Activated CD4-positive, alpha-beta T cell treated with anti-CD3 and anti-CD28 coated beads, Interleukin-2, amount 10 ng/mL, durations not matched to agents 24 days and 14 days (primary cell): ENCODE measurements at regions not wholly inside any gene's neighbourhood (a gene's known extent, or its start where the extent isn't known, plus 50 kb on each side); places are given as distances from the start of the nearest gene placed in this dataset.

Experiments
- DNase-seq: peaks from one replicate; pipeline ENCODE4 v3.0.0; 2022
- H3K27ac Mint-ChIP-seq: one replicate; pipeline ENCODE4 v1.8.0; 2022; ENCODE audit warnings: mild to moderate bottlenecking, mixed read lengths
- H3K27me3 Mint-ChIP-seq: one replicate; pipeline ENCODE4 v1.8.0; 2022; ENCODE audit warnings: mixed read lengths
- H3K36me3 Mint-ChIP-seq: one replicate; pipeline ENCODE4 v1.8.0; 2022; ENCODE audit warnings: low read depth, mild to moderate bottlenecking, mixed read lengths
- H3K4me1 Mint-ChIP-seq: one replicate; pipeline ENCODE4 v1.8.0; 2021; ENCODE audit warnings: mixed read lengths
- H3K4me3 Mint-ChIP-seq: one replicate; pipeline ENCODE4 v1.8.0; 2022; ENCODE audit warnings: mild to moderate bottlenecking, moderate library complexity, mixed read lengths
- H3K9me3 Mint-ChIP-seq: one replicate; pipeline ENCODE4 v1.8.0; 2021; ENCODE audit warnings: mixed read lengths
- intact Hi-C: fragments of 100-400 bp; cut with micrococcal nuclease; formaldehyde crosslinking; loops from one replicate; pipeline ENCODE4 v1.15.1; 2023

DNA sequence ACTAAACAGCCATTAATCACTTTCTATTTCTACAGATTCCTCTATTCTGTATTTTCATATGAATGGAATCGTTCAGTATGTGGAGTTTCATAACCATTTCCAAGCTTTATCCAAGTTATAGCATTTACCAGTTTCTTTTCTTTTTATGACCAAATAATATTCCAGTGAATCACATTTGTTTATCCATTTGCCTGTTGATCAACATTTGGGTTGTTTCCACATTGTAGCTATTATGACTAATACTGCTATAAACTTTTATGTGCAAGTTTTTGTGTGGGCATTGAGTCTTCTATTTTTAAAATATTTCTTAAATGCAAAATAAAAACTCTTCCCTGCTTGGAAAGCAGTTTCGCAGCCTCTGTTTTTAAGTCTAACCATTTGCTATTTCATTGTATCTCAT is 336.4 kb upstream of the OPRM1 start:
- DNase-seq = no peak
- intact Hi-C loops = no loop called here
- Mint-ChIP-seq H3K4me3 (no peak overlapping the region), H3K27ac (no peak overlapping the region), H3K36me3 (no peaks in the 10 kb centered on the region), H3K27me3 (no peaks in the 10 kb centered on the region), H3K9me3 (no peaks in the 10 kb centered on the region), H3K4me1 (no peaks in the 10 kb centered on the region)

DNA sequence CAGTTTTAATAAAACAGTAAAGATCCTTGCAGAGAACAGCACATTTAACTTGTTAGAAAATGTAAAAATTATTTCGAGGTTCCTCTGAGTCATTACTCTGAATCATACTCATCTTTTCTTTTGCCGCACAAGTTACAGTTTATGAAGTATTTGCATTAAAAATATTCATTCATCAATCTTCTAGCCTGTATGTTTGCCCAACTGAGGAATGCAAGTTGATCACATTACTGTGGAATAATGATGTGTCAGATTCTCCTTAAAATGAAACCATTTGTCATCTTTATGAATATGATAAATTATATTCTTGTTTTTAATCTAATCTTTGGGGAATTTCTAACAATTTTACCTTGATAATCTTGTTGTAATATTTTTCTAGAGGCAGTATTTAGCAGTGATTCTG is 340.4 kb upstream of the OPRM1 start:
- Mint-ChIP-seq H3K4me3 (no peak overlapping the region), H3K4me1 (no peaks in the 10 kb centered on the region), H3K9me3 (no peaks in the 10 kb centered on the region), H3K36me3 (no peaks in the 10 kb centered on the region), H3K27me3 (no peaks in the 10 kb centered on the region), H3K27ac (no peak overlapping the region)
- no peak for DNase-seq
- intact Hi-C loops = no loop called here

DNA sequence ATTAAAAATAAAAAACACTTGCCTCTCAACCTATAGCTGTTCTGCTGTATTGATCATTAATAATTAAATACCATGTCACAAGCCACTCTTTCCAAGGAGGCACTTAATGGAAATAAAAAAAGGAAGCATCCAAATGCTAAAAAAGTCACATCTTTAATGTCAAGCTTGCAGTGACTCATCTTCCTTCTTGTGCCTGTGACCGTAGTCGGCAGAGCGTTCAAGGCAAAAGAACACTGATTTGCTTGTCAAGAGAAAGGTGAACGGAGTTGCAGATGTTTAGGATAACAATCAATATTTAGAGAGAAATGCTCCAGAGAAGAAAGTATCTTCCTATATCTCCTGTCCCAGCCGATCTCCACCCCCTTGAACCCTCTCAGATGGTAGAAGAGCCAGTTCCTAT is 341.0 kb upstream of the OPRM1 start:
- Mint-ChIP-seq H3K4me3 (no peak overlapping the region), H3K9me3 (no peaks in the 10 kb centered on the region), H3K27me3 (no peaks in the 10 kb centered on the region), H3K36me3 (no peaks in the 10 kb centered on the region), H3K27ac (no peak overlapping the region), H3K4me1 (no peaks in the 10 kb centered on the region)
- DNase-seq = no peak
- intact Hi-C loops = no loop called here

DNA sequence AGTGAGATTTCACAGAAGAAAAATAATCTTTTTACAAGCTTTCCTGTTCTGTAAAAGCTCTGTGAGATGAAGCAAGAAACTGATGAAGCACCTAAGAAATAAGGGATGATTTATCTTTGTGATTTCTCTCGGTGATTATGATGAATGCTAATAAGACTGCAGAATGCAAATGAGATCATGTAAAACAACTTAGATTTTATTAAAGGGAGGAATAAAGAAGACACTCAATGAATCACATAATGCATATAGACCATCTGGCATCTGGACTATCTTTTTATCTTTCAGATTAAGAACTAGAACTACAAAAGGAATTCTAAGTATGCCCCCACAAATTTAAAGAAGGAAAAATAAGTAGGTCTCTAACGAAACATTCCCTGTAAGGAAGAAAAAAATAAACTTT is 361.5 kb upstream of the OPRM1 start:
- no peak for DNase-seq
- no peak overlapping the region for H3K27ac Mint-ChIP-seq
- intact Hi-C loops = no loop called here
- H3K27me3 Mint-ChIP-seq = no peaks in the 10 kb centered on the region
- H3K9me3 Mint-ChIP-seq = peaks cover 3% of the 10 kb centered on the region
- H3K4me3 Mint-ChIP-seq = no peak overlapping the region
- H3K4me1 Mint-ChIP-seq = no peaks in the 10 kb centered on the region
- H3K36me3 Mint-ChIP-seq = no peaks in the 10 kb centered on the region

DNA sequence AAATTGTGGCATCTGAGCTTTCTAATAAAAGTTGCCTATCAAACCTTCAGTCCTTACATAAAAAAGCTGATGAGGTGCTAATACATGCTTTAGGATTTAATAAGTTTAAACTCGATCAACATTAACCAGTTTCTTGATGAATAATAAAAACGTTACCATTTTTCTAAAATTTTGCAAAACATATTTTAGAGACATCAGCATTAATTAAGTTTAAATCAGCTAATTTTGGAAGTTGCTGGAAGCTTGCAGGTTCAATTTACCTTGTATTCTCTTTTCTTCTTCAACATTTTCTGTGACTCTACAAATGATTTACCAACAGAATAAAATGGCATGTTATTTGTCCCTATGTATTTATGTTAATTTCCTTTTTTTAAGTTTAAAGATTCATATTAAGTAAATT is 365.3 kb upstream of the OPRM1 start:
- DNase-seq = no peak
- Mint-ChIP-seq H3K27me3 (no peaks in the 10 kb centered on the region), H3K4me1 (no peaks in the 10 kb centered on the region), H3K9me3 (no peaks in the 10 kb centered on the region), H3K27ac (no peak overlapping the region), H3K4me3 (no peak overlapping the region), H3K36me3 (no peaks in the 10 kb centered on the region)
- intact Hi-C loops = no loop called here

DNA sequence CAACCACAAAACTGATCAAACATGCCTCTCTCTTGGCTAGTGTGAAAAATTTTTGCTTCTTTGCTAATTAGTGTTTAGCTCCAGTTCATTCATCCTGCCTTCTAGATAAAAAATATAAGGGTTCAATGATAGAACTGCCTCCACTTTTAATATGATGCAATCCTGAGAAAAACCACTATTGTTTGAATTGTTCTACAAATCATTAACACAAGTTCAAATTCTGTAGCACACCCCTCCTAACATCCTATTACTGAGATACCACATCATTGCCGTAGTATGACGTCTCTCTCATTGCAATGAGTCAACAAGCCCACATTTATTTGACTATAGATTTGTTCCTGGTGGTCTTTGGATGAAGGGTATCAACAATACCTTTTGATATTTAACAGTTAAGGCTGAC is 365.8 kb upstream of the OPRM1 start:
- H3K4me3 Mint-ChIP-seq = no peak overlapping the region
- no peaks in the 10 kb centered on the region for H3K4me1 Mint-ChIP-seq
- intact Hi-C loops = no loop called here
- no peaks in the 10 kb centered on the region for H3K27me3 Mint-ChIP-seq
- no peak for DNase-seq
- no peaks in the 10 kb centered on the region for H3K9me3 Mint-ChIP-seq
- no peak overlapping the region for H3K27ac Mint-ChIP-seq
- no peaks in the 10 kb centered on the region for H3K36me3 Mint-ChIP-seq

DNA sequence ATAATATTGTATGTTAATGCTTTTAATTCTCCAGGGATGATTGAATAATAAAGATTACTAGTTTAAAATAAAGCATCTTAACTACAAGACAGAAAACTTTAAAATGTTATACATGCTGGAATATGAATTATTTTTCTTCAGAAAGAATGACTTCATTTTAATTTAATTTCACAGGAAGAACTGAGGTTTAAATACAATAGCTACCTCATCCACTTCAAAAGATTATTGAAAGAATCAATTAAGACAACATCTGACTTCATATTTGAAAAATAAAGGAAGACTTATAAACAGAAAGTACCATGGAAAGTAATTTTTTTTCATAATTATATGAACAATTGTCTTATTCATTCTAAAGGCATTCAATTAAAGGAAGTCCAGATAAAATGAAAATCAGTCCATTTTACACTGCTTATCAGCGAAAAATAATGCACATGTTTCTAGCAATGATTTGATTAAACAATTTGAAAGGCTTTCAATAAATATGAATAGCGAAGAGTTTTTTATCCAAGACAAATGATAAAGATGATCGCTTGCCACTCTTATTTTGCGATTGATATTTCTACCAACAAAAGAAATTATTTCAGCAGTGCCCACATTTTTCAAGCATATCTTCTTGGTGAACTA is 368.5 kb upstream of the OPRM1 start:
- H3K4me3 Mint-ChIP-seq = no peak overlapping the region
- DNase-seq = no peak
- H3K9me3 Mint-ChIP-seq = no peaks in the 10 kb centered on the region
- intact Hi-C loops = no loop called here
- H3K27ac Mint-ChIP-seq = no peak overlapping the region
- H3K4me1 Mint-ChIP-seq = no peaks in the 10 kb centered on the region
- no peaks in the 10 kb centered on the region for H3K36me3 Mint-ChIP-seq
- no peaks in the 10 kb centered on the region for H3K27me3 Mint-ChIP-seq

DNA sequence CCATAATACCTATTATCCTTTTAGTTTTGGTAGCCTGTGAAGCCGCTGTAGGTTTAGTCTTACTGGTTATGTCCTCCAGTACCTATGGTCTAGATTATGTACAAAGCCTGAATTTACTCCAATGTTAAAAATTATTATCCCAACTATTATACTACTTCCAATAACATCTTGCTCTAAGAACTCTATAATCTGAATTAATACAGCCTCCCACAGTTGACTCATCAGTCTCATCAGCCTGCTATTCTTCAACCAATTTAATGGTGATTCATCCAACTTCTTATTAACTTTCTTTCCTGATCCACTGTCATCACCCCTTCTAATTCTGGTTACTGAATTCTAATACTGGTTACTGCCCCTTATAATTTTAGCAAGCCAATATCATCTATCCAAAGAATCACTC is 370.3 kb upstream of the OPRM1 start:
- DNase-seq = no peak
- intact Hi-C loops = no loop called here
- no peaks in the 10 kb centered on the region for H3K27me3 Mint-ChIP-seq
- H3K9me3 Mint-ChIP-seq = no peaks in the 10 kb centered on the region
- H3K4me3 Mint-ChIP-seq = no peak overlapping the region
- H3K36me3 Mint-ChIP-seq = no peaks in the 10 kb centered on the region
- no peaks in the 10 kb centered on the region for H3K4me1 Mint-ChIP-seq
- no peak overlapping the region for H3K27ac Mint-ChIP-seq

DNA sequence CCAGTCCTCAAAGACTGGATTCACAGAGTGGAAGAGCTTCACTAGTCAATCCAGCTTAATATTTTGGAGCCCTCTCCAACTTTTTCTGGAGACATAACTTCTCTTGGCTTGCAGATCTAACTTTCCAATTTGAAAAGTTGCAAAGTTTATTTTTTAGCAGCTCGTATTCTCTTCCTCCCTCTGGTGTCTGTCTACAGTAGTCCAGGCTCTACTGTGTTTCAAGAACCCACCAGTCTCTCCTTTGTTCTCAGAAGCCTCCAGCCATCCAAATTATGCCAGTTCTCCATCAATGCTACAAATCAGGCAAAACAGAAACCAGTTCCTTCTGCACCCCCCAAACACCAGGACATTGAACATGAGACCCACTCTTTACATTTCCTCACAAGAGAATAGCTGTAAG is 376.1 kb upstream of the OPRM1 start:
- H3K27me3 Mint-ChIP-seq = no peaks in the 10 kb centered on the region
- H3K4me3 Mint-ChIP-seq = no peak overlapping the region
- no peak for DNase-seq
- no peaks in the 10 kb centered on the region for H3K9me3 Mint-ChIP-seq
- intact Hi-C loops = no loop called here
- no peaks in the 10 kb centered on the region for H3K4me1 Mint-ChIP-seq
- H3K27ac Mint-ChIP-seq = no peak overlapping the region
- H3K36me3 Mint-ChIP-seq = no peaks in the 10 kb centered on the region

DNA sequence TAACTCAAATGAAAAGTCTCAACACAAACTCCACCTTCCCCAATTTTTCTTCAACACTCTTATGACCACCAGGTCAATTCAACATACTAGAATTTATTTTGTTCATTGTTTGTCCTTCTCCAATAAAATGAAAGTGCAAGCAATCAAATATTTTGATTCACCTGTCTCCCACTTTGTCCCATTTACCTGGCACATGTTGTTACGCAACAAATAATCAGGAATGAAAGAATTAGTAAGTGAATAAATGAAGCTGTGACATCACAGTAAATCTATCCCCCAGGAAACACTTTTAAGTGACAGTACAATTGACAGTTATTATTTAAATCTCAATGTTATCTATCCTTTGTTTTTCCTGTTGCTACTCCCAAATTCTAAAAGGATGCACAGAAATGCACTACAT is 393.7 kb upstream of the OPRM1 start:
- Mint-ChIP-seq H3K36me3 (no peaks in the 10 kb centered on the region), H3K4me1 (no peaks in the 10 kb centered on the region), H3K27ac (no peak overlapping the region), H3K27me3 (no peaks in the 10 kb centered on the region), H3K9me3 (no peaks in the 10 kb centered on the region), H3K4me3 (no peak overlapping the region)
- DNase-seq = no peak
- intact Hi-C loops = no loop called here

DNA sequence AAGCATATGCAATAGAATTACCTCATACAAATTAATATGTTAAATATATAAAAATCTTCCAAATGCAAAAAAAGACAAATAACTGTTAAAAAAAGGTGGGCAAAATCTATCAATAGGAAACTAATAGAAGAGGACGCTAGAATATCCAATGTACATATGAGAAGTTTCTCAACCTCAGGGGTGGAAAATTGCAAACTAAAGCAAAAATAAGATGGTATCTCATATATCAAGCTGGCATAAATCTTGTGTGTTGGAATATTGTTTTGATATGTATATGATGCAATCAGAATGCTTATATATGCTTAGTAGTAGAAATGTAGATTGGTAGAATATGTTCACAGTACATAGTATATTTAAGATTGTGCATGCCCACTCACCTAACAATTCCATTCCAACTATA is 395.0 kb upstream of the OPRM1 start:
- Mint-ChIP-seq H3K4me3 (no peak overlapping the region), H3K9me3 (no peaks in the 10 kb centered on the region), H3K27ac (no peak overlapping the region), H3K27me3 (no peaks in the 10 kb centered on the region), H3K4me1 (no peaks in the 10 kb centered on the region), H3K36me3 (no peaks in the 10 kb centered on the region)
- DNase-seq = no peak
- intact Hi-C loops = no loop called here

DNA sequence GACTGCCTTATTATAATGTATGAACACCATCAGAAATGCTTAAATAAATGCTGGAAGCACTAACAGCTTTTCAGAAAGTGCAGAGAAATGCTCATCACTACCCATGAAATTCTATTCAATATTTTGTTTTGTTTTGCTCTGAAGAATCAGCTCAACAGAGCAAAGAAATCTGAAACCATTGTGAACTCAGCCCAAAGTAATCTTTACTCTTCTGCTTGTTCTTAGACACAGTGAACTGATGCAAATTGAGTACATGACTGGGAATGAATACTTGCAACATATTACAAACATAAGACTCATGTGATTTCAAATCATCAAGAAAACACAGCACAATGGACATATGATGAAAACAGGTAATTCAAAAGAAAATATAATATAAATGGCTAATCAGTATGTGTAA is 404.6 kb upstream of the OPRM1 start:
- Mint-ChIP-seq H3K27me3 (no peaks in the 10 kb centered on the region), H3K4me1 (no peaks in the 10 kb centered on the region), H3K4me3 (no peak overlapping the region), H3K27ac (no peak overlapping the region), H3K36me3 (no peaks in the 10 kb centered on the region), H3K9me3 (no peaks in the 10 kb centered on the region)
- no peak for DNase-seq
- intact Hi-C loops = no loop called here

DNA sequence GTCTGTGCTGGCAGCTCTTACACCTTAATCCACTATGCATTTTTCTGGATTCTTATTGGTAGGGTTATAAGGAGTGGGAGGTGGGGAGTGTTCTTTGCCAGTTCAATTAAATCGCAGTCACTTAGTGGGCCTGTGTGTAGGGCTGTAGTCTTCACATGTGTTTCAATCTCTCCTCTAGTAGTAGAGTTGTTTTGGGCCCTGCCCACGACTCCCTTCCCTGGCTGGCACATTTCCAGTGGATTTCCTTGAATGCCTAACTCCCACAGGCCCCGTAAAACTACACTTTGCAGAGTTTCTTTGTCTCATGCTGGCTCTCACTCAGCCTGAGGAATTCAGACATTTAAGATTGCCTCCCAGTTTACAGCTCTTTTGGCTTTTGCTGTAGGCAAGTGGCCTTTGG is 414.0 kb upstream of the OPRM1 start:
- intact Hi-C loops = no loop called here
- no peaks in the 10 kb centered on the region for H3K4me1 Mint-ChIP-seq
- no peak for DNase-seq
- H3K27me3 Mint-ChIP-seq = no peaks in the 10 kb centered on the region
- no peaks in the 10 kb centered on the region for H3K36me3 Mint-ChIP-seq
- H3K9me3 Mint-ChIP-seq = no peaks in the 10 kb centered on the region
- H3K27ac Mint-ChIP-seq = no peak overlapping the region
- H3K4me3 Mint-ChIP-seq = no peak overlapping the region

DNA sequence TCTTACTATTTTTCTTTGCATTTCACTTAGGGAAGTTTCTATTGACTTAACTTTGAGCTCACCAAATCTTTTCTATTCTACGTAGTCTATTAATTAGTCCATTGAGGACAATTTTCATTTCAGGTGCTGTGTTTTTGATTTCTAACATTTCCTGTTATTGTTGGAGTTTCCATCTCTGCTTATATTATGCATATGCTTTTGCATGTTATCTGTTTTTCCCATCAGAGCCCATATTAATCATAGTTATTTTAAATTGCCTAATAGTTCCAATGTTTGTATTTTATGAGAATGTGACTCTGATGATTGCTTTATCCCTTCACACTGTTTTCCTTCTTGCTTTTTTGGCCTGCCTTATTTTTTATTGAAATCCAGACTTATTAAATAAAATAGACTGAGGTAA is 414.5 kb upstream of the OPRM1 start:
- DNase-seq = no peak
- H3K4me1 Mint-ChIP-seq = no peaks in the 10 kb centered on the region
- no peak overlapping the region for H3K4me3 Mint-ChIP-seq
- no peaks in the 10 kb centered on the region for H3K36me3 Mint-ChIP-seq
- intact Hi-C loops = no loop called here
- no peaks in the 10 kb centered on the region for H3K27me3 Mint-ChIP-seq
- H3K27ac Mint-ChIP-seq = no peak overlapping the region
- no peaks in the 10 kb centered on the region for H3K9me3 Mint-ChIP-seq

DNA sequence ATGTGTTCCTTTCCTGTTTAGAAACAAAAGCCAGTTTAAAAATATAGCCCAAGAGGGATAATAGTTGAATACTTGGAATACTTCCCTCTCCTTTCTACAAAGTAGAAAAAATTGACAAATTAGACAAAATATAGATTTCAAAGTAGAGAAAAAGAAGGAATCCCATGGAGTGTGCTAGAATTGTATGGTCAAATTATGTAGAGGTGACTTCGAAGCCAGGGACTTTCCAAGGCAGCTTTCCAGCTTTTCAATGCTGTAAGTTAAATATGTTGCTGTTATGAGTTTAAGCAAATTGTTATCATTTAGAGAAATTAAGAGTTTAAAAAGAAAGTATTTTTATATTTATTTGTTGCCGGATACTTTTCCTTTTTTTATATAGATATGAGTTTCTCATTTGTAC is 415.5 kb upstream of the OPRM1 start:
- H3K4me1 Mint-ChIP-seq = no peaks in the 10 kb centered on the region
- intact Hi-C loops = no loop called here
- no peaks in the 10 kb centered on the region for H3K36me3 Mint-ChIP-seq
- DNase-seq = no peak
- H3K27me3 Mint-ChIP-seq = no peaks in the 10 kb centered on the region
- H3K9me3 Mint-ChIP-seq = no peaks in the 10 kb centered on the region
- no peak overlapping the region for H3K4me3 Mint-ChIP-seq
- no peak overlapping the region for H3K27ac Mint-ChIP-seq
